ENCODE measurements at regions not wholly inside any gene's neighbourhood (a gene's known extent, or its start where the extent isn't known, plus 50 kb on each side); places are given as distances from the start of the nearest gene placed in this dataset.

DNA sequence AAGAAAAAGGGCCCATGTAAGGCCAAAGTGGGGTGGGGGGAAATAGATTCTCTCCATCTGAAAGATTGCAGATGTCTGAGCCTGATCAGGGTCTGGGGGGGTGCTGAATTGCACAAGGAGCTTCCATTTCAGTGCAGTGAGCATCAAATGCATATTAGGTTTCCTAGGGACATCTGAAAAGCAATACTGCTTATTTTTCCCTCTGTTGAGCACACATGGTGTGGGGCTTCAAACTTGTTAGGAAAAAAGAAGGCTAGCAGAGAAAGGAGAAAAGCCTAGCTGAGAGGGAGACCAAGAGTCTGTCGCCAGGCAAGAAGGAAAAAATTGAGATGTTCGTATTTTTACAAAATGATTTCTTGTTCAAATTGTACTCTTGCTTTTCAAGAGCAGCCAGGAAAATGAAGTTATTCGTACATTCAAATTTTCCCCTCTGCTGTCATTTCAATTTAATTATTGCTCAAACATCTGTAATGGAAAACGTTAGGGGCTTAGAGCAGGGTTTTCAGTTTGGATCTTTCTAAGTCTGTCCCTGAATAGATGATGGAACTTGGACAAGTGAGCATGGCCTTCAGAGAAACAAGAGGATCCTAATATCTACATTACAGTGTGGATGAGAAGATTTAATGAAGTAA lies 191.9 kb upstream of the GAS1 start:
- TF ChIP-seq EP300 (IDR thresholded peaks at IDR 0.05) (no peak), POLR2A (IDR thresholded peaks at IDR 0.05) (no peak), POLR2AphosphoS5 (IDR thresholded peaks at IDR 0.05) (no peak)
- TF ChIP-seq, protein P1, sequence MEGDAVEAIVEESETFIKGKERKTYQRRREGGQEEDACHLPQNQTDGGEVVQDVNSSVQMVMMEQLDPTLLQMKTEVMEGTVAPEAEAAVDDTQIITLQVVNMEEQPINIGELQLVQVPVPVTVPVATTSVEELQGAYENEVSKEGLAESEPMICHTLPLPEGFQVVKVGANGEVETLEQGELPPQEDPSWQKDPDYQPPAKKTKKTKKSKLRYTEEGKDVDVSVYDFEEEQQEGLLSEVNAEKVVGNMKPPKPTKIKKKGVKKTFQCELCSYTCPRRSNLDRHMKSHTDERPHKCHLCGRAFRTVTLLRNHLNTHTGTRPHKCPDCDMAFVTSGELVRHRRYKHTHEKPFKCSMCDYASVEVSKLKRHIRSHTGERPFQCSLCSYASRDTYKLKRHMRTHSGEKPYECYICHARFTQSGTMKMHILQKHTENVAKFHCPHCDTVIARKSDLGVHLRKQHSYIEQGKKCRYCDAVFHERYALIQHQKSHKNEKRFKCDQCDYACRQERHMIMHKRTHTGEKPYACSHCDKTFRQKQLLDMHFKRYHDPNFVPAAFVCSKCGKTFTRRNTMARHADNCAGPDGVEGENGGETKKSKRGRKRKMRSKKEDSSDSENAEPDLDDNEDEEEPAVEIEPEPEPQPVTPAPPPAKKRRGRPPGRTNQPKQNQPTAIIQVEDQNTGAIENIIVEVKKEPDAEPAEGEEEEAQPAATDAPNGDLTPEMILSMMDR (IDR thresholded peaks at IDR 0.05): no peak
- H3K27ac ChIP-seq: no peak overlapping the region
- DNase-seq: no peak
- 73 to 84% (median 79%) methylated on average over 4 of the region's 4 CpGs for WGBS, 5 donors
- intact Hi-C loops (cut with DNase I; ENCODE audit: low total_unique reads): no loop called here
- no peaks in the 10 kb centered on the region for H3K9me3 ChIP-seq
- H3K4me1 ChIP-seq: no peaks in the 10 kb centered on the region
- no peak overlapping the region for H3K4me3 ChIP-seq
- H3K36me3 ChIP-seq: no peaks in the 10 kb centered on the region
- H3K27me3 ChIP-seq: peaks cover 0 to 6% (median 0%) of the 10 kb centered on the region in 3 donors

DNA sequence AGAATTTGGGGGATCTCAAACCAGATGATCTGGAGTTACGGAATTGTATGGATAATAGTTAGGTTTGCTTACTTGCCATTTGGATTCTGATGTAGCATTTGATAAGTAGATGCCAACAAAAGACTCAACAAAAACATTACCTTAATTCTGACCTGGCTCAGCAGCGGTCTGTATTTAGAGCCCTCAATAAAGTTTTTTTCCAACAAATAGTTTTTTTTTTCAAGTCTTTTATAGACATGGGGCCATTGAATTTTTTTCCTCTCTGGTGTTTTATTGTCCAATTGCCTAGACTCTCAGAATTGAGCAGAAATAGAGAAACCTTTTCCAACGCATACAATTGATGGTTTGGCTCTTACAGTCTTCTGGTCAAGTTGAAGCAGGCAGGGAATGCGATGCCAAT lies 192.8 kb upstream of the GAS1 start:
- intact Hi-C loops (cut with DNase I; ENCODE audit: low total_unique reads): no loop called here
- no peak overlapping the region for H3K4me3 ChIP-seq
- WGBS, 5 donors: 90 to 95% (median 92%) methylated on average over 4 of the region's 4 CpGs
- H3K9me3 ChIP-seq: no peaks in the 10 kb centered on the region
- no peaks in the 10 kb centered on the region for H3K36me3 ChIP-seq
- H3K27ac ChIP-seq: no peak overlapping the region
- no peaks in the 10 kb centered on the region for H3K4me1 ChIP-seq
- no peak for DNase-seq
- H3K27me3 ChIP-seq: peaks cover 0 to 6% (median 0%) of the 10 kb centered on the region in 3 donors
- TF ChIP-seq POLR2A (IDR thresholded peaks at IDR 0.05) (no peak), POLR2AphosphoS5 (IDR thresholded peaks at IDR 0.05) (no peak), EP300 (IDR thresholded peaks at IDR 0.05) (no peak)
- TF ChIP-seq, protein P1 (IDR thresholded peaks at IDR 0.05): no peak

- WGBS, 5 donors: 83 to 93% (median 87%) methylated on average over 6 of the region's 6 CpGs
Measured at GRCh38 chr9:87140605-87141109, 193.4 kb upstream of the GAS1 start.

DNA sequence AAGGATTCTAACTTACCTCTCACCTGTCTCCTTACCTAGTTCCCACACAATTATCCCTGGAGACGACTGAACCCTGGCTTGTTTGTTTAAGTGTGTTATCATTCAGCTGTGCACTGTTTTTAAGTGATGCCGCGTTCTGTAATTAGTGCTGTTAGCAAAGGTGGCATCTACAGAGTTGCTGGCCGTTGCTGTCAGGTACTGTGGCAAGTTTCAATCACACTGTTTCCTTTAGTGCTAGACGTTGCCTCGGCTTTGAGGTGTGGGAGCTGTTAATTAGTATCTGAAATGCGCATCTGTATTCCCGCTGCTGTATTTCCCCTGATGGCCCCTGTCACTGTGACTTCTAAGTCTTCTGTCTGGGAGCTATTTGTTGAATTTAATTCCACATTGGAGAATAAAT lies 193.8 kb upstream of the GAS1 start:
- Histone ChIP-seq H3K9me3 (no peaks in the 10 kb centered on the region), H3K36me3 (no peaks in the 10 kb centered on the region), H3K27me3 (peaks cover 0 to 6% (median 0%) of the 10 kb centered on the region in 3 donors), H3K4me3 (no peak overlapping the region), H3K27ac (no peak overlapping the region), H3K4me1 (no peaks in the 10 kb centered on the region)
- intact Hi-C loops (cut with DNase I; ENCODE audit: low total_unique reads): no loop called here
- TF ChIP-seq POLR2AphosphoS5 (IDR thresholded peaks at IDR 0.05): no peak
- no peak for TF ChIP-seq EP300 (IDR thresholded peaks at IDR 0.05)
- no peak for TF ChIP-seq POLR2A (IDR thresholded peaks at IDR 0.05)
- TF ChIP-seq, protein P1 (IDR thresholded peaks at IDR 0.05): no peak
- WGBS, 5 donors: 50 to 64% (median 59%) methylated on average over 8 of the region's 8 CpGs
- no peak for DNase-seq

More at GRCh38 chr9:87140605-87141109, 193.4 kb upstream of the GAS1 start:
- Histone ChIP-seq H3K4me1 (no peaks in the 10 kb centered on the region), H3K4me3 (no peak overlapping the region), H3K27ac (no peak overlapping the region), H3K27me3 (peaks cover 0 to 6% (median 0%) of the 10 kb centered on the region in 3 donors), H3K9me3 (no peaks in the 10 kb centered on the region), H3K36me3 (no peaks in the 10 kb centered on the region)
- intact Hi-C loops (cut with DNase I; ENCODE audit: low total_unique reads): no loop called here
- TF ChIP-seq EP300 (IDR thresholded peaks at IDR 0.05) (no peak), POLR2AphosphoS5 (IDR thresholded peaks at IDR 0.05) (no peak), POLR2A (IDR thresholded peaks at IDR 0.05) (no peak)
- TF ChIP-seq, protein P1 (IDR thresholded peaks at IDR 0.05): no peak
- no peak for DNase-seq

Measured in stomach (tissue), 8 donors.